ENCODE measurements at regions not wholly inside any gene's neighbourhood (a gene's known extent, or its start where the extent isn't known, plus 50 kb on each side); places are given as distances from the start of the nearest gene placed in this dataset.

GRCh38 chr6:74573613-74574012 lies 632.2 kb downstream of the COL12A1 start:
- TF ChIP-seq CTCF (conservative IDR thresholded peaks at IDR 0.05), result no peak
- TF ChIP-seq ZFX (IDR thresholded peaks at IDR 0.05), result no peak
